ENCODE measurements at regions not wholly inside any gene's neighbourhood (a gene's known extent, or its start where the extent isn't known, plus 50 kb on each side); places are given as distances from the start of the nearest gene placed in this dataset.

DNA sequence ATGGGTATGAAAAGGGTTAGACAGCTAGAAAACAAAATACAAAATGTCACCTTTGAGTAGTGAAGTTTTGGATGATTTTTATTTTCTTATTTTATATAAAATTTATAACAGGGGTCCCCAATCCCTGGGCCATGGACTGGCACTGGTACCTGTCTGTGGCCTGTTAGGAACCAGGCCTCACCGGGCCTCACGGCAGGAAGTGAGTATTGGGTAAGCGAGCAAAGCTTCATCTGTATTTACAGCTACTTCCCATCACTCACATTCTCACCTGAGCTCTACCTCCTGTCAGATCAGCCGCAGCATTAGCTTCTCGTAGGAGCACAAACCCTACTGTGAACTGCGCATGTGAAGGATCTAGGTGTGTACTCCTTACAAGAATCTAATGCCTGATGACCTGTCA is 202.8 kb upstream of the TWIST2 start:
- no peak for TF ChIP-seq POLR2AphosphoS5 (IDR thresholded peaks at IDR 0.05; ENCODE audit: low read depth)
- TF ChIP-seq, protein P1, sequence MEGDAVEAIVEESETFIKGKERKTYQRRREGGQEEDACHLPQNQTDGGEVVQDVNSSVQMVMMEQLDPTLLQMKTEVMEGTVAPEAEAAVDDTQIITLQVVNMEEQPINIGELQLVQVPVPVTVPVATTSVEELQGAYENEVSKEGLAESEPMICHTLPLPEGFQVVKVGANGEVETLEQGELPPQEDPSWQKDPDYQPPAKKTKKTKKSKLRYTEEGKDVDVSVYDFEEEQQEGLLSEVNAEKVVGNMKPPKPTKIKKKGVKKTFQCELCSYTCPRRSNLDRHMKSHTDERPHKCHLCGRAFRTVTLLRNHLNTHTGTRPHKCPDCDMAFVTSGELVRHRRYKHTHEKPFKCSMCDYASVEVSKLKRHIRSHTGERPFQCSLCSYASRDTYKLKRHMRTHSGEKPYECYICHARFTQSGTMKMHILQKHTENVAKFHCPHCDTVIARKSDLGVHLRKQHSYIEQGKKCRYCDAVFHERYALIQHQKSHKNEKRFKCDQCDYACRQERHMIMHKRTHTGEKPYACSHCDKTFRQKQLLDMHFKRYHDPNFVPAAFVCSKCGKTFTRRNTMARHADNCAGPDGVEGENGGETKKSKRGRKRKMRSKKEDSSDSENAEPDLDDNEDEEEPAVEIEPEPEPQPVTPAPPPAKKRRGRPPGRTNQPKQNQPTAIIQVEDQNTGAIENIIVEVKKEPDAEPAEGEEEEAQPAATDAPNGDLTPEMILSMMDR (IDR thresholded peaks at IDR 0.05; ENCODE audit: insufficient read depth, low read length), result no peak
- TF ChIP-seq, protein P2, sequence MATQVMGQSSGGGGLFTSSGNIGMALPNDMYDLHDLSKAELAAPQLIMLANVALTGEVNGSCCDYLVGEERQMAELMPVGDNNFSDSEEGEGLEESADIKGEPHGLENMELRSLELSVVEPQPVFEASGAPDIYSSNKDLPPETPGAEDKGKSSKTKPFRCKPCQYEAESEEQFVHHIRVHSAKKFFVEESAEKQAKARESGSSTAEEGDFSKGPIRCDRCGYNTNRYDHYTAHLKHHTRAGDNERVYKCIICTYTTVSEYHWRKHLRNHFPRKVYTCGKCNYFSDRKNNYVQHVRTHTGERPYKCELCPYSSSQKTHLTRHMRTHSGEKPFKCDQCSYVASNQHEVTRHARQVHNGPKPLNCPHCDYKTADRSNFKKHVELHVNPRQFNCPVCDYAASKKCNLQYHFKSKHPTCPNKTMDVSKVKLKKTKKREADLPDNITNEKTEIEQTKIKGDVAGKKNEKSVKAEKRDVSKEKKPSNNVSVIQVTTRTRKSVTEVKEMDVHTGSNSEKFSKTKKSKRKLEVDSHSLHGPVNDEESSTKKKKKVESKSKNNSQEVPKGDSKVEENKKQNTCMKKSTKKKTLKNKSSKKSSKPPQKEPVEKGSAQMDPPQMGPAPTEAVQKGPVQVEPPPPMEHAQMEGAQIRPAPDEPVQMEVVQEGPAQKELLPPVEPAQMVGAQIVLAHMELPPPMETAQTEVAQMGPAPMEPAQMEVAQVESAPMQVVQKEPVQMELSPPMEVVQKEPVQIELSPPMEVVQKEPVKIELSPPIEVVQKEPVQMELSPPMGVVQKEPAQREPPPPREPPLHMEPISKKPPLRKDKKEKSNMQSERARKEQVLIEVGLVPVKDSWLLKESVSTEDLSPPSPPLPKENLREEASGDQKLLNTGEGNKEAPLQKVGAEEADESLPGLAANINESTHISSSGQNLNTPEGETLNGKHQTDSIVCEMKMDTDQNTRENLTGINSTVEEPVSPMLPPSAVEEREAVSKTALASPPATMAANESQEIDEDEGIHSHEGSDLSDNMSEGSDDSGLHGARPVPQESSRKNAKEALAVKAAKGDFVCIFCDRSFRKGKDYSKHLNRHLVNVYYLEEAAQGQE (IDR thresholded peaks at IDR 0.05; ENCODE audit: insufficient replicate concordance, low read depth), result no peak
- TF ChIP-seq GABPA (IDR thresholded peaks at IDR 0.05; ENCODE audit: low read depth), result no peak

Data from HL-60 (cell line).